ENCODE measurements at regions not wholly inside any gene's neighbourhood (a gene's known extent, or its start where the extent isn't known, plus 50 kb on each side); places are given as distances from the start of the nearest gene placed in this dataset.

DNA sequence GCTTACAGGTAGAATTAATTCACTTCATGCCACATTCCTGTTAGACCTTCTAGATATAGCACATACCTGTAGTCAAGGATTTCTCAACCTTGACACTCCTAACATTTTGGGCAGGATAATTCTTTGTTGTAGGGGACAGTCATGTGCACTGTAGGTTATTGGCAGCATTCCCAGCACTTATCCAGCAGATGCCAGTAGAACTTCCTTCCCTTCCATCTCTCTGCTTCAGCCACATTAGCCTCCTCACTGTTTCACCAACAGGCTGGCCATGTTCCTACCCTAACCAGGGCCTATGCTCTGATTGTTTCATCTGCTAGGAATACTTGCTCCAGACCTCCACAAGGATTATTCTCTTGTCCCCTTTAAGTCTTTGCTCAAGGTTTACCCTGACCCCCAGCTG, 68.0 kb upstream of the STAC start:
- TF ChIP-seq CTCF (IDR thresholded peaks at IDR 0.05), result no peak
- no peak for TF ChIP-seq POLR2A (IDR thresholded peaks at IDR 0.05)
